Astrocyte (in vitro differentiated cells and primary cell): ENCODE measurements at regions not wholly inside any gene's neighbourhood (a gene's known extent, or its start where the extent isn't known, plus 50 kb on each side); places are given as distances from the start of the nearest gene placed in this dataset.
"Not testable (repeated sequence)": the region's sequence is repeated elsewhere in the genome, so short reads cannot be mapped to it uniquely, and the experiment has no call there.

ENCODE experiments used
- DNase-seq: peaks from one replicate; pipeline ENCODE4 v3.0.0-alpha.2; 2010; ENCODE audit warnings: low read depth
- FAIRE-seq: peaks from 2 replicates; lab custom pipeline; 2011; peaks lifted over from hg19 to GRCh38; lab: Jason Lieb, UNC
- H2AFZ ChIP-seq: 2 replicates; pipeline ENCODE4 v1.6.0; 2012; ENCODE audit warnings: low read depth, low read length, inconsistent platforms
- H3K27ac ChIP-seq: 2 replicates; pipeline ENCODE4 v1.5.1; 2011; ENCODE audit warnings: low read depth, low read length, inconsistent platforms
- H3K27me3 ChIP-seq: 2 replicates; pipeline ENCODE4 v1.6.0; 2011; ENCODE audit warnings: low read length, inconsistent platforms; ENCODE audit not compliant: insufficient read depth
- H3K36me3 ChIP-seq: 2 replicates; pipeline ENCODE4 v1.5.1; 2011; ENCODE audit warnings: low read length, inconsistent platforms; ENCODE audit not compliant: insufficient read depth
- H3K4me1 ChIP-seq: 2 replicates; pipeline ENCODE4 v1.5.1; 2011; ENCODE audit warnings: low read length, inconsistent platforms; ENCODE audit not compliant: insufficient read depth
- H3K4me2 ChIP-seq: 2 replicates; pipeline ENCODE4 v1.6.0; 2012; ENCODE audit warnings: low read length, inconsistent platforms
- H3K4me3 ChIP-seq: 2 replicates; pipeline ENCODE4 v1.5.1; 2011; ENCODE audit warnings: low read depth, mild to moderate bottlenecking, low read length, inconsistent platforms; ENCODE audit not compliant: insufficient read depth
- H3K79me2 ChIP-seq: 2 replicates; pipeline ENCODE4 v1.6.0; 2012; ENCODE audit warnings: mild to moderate bottlenecking, low read length, inconsistent platforms; ENCODE audit not compliant: insufficient read depth
- H3K9ac ChIP-seq: 2 replicates; pipeline ENCODE4 v1.6.0; 2012; ENCODE audit warnings: mild to moderate bottlenecking, low read length, inconsistent platforms
- H3K9me3 ChIP-seq: 2 replicates; pipeline ENCODE4 v1.5.1; 2012; ENCODE audit warnings: low read depth, mild to moderate bottlenecking, low read length, inconsistent platforms; ENCODE audit not compliant: insufficient read depth
- H4K20me1 ChIP-seq: 2 replicates; pipeline ENCODE4 v1.6.0; 2012; ENCODE audit warnings: low read length, inconsistent platforms; ENCODE audit not compliant: insufficient read depth
- H3K27ac Mint-ChIP-seq: one replicate; pipeline ENCODE4 v1.8.0; 2021; ENCODE audit warnings: mild to moderate bottlenecking, mixed read lengths; ENCODE audit not compliant: unreplicated experiment
- H3K27me3 Mint-ChIP-seq: one replicate; pipeline ENCODE4 v1.8.0; 2021; ENCODE audit warnings: low read depth, mixed read lengths; ENCODE audit not compliant: unreplicated experiment
- H3K36me3 Mint-ChIP-seq: one replicate; pipeline ENCODE4 v1.8.0; 2021; ENCODE audit warnings: low read depth, mixed read lengths; ENCODE audit not compliant: unreplicated experiment
- H3K4me1 Mint-ChIP-seq: one replicate; pipeline ENCODE4 v1.8.0; 2021; ENCODE audit warnings: low read depth, mixed read lengths; ENCODE audit not compliant: unreplicated experiment
- H3K4me3 Mint-ChIP-seq: one replicate; pipeline ENCODE4 v1.8.0; 2021; ENCODE audit warnings: mild to moderate bottlenecking, moderate library complexity, mixed read lengths; ENCODE audit not compliant: unreplicated experiment
- H3K9me3 Mint-ChIP-seq: one replicate; pipeline ENCODE4 v1.8.0; 2021; ENCODE audit warnings: mild to moderate bottlenecking, mixed read lengths; ENCODE audit not compliant: unreplicated experiment
- EZH2 ChIP-seq: IDR thresholded peaks from 2 replicates; pipeline ENCODE4 v1.6.1; 2012; ENCODE audit warnings: mild to moderate bottlenecking, low read length, inconsistent platforms; ENCODE audit not compliant: insufficient read depth
- TF ChIP-seq, protein P1 (sequence below): IDR thresholded peaks from 2 replicates; pipeline ENCODE4 v1.5.1; 2011; ENCODE audit warnings: low read depth, mild to moderate bottlenecking, inconsistent platforms, low read length, moderate library complexity; ENCODE audit not compliant: insufficient read depth

DNA sequence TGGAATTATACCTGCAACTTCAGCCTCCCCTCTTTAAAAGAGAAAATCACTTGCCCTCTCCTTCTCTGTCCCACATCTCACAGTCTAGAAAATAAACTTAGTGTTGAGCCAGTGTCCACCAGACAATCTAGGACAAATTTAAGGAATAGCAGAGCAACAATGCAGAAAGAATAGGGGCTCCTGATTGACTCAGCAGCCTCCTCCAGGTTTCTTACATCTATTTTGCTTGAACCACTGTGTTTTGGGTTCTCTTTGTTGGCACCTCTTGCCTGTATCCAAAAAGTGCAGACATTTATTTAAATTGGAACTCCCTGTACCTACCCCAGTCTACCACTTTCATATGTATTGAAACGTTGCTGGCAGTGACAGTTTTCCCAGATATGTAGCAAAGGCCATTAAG lies 133.7 kb upstream of the HSF2 start:
- no peaks in the 10 kb centered on the region for H3K4me1 Mint-ChIP-seq
- Histone ChIP-seq H3K27me3 (no peaks in the 10 kb centered on the region), H3K79me2 (no peaks in the 10 kb centered on the region), H4K20me1 (no peaks in the 10 kb centered on the region), H3K4me3 (no peak overlapping the region), H3K9ac (no peak overlapping the region), H3K4me2 (no peak overlapping the region), H3K36me3 (no peaks in the 10 kb centered on the region), H3K9me3 (no peaks in the 10 kb centered on the region), H2AFZ (no peak overlapping the region), H3K4me1 (no peaks in the 10 kb centered on the region), H3K27ac (no peak overlapping the region)
- no peak for TF ChIP-seq EZH2
- TF ChIP-seq, protein P1, sequence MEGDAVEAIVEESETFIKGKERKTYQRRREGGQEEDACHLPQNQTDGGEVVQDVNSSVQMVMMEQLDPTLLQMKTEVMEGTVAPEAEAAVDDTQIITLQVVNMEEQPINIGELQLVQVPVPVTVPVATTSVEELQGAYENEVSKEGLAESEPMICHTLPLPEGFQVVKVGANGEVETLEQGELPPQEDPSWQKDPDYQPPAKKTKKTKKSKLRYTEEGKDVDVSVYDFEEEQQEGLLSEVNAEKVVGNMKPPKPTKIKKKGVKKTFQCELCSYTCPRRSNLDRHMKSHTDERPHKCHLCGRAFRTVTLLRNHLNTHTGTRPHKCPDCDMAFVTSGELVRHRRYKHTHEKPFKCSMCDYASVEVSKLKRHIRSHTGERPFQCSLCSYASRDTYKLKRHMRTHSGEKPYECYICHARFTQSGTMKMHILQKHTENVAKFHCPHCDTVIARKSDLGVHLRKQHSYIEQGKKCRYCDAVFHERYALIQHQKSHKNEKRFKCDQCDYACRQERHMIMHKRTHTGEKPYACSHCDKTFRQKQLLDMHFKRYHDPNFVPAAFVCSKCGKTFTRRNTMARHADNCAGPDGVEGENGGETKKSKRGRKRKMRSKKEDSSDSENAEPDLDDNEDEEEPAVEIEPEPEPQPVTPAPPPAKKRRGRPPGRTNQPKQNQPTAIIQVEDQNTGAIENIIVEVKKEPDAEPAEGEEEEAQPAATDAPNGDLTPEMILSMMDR, result no peak
- no peak overlapping the region for H3K4me3 Mint-ChIP-seq
- DNase-seq (no peak), FAIRE-seq (no peak)
- H3K27me3 Mint-ChIP-seq, result no peaks in the 10 kb centered on the region
- no peaks in the 10 kb centered on the region for H3K9me3 Mint-ChIP-seq
- no peaks in the 10 kb centered on the region for H3K36me3 Mint-ChIP-seq
- H3K27ac Mint-ChIP-seq, result no peak overlapping the region

DNA sequence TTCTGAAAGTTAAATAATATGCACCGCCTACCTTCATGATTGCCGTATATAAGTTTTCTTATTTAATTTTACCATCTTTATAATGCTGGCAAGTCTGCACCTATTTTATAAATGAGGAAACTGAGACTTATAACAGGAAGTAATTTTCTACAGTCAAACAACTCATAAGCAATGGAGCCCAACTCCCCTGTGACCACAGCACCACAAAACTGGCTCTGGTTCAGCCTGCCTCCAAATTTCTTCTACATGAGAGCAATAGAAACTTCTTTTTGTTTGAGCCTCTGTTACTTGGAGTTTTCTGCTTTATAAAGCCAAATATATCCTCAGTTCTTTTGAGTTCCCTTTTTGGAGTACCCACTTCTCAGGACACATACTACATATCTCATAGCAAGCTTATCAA lies 131.1 kb upstream of the HSF2 start:
- TF ChIP-seq EZH2, result no peak
- TF ChIP-seq, protein P1, result no peak
- Mint-ChIP-seq H3K9me3 (no peaks in the 10 kb centered on the region), H3K36me3 (no peaks in the 10 kb centered on the region), H3K27me3 (no peaks in the 10 kb centered on the region), H3K4me1 (peaks cover 2% of the 10 kb centered on the region), H3K27ac (no peak overlapping the region), H3K4me3 (no peak overlapping the region)
- H3K4me1 ChIP-seq, result no peaks in the 10 kb centered on the region
- DNase-seq (no peak), FAIRE-seq (no peak)
- no peak overlapping the region for H3K27ac ChIP-seq
- no peaks in the 10 kb centered on the region for H3K9me3 ChIP-seq
- no peaks in the 10 kb centered on the region for H3K36me3 ChIP-seq
- H3K9ac ChIP-seq, result no peak overlapping the region
- H3K4me3 ChIP-seq, result no peak overlapping the region
- no peak overlapping the region for H3K4me2 ChIP-seq
- no peak overlapping the region for H2AFZ ChIP-seq
- H3K79me2 ChIP-seq, result no peaks in the 10 kb centered on the region
- no peaks in the 10 kb centered on the region for H3K27me3 ChIP-seq
- no peaks in the 10 kb centered on the region for H4K20me1 ChIP-seq

DNA sequence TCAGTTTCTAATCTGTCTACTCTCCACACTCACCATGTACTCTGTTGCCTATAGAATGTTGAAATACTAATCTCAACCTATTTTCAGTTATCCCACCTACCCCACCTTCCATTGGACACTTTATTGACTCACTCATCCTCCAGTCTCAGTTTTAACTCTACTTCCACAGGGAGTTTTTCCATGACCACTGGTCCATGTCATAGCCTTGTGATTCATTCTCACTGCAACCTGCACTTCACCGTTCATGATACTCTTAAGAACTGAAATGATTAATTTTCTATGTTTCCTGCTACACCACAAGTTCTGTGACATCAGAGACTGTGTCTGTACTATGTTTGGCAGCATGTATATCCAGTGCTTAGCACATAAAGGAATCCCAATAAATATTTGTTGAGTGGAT lies 122.8 kb upstream of the HSF2 start:
- no peaks in the 10 kb centered on the region for H4K20me1 ChIP-seq
- TF ChIP-seq, protein P1, result no peak
- TF ChIP-seq EZH2, result no peak
- no peak overlapping the region for H3K9ac ChIP-seq
- FAIRE-seq (no peak), DNase-seq (no peak)
- H2AFZ ChIP-seq, result no peak overlapping the region
- Mint-ChIP-seq H3K9me3 (peaks cover 6% of the 10 kb centered on the region), H3K27me3 (no peaks in the 10 kb centered on the region), H3K4me1 (peaks cover 2% of the 10 kb centered on the region), H3K4me3 (no peak overlapping the region), H3K27ac (no peak overlapping the region), H3K36me3 (no peaks in the 10 kb centered on the region)
- H3K36me3 ChIP-seq, result no peaks in the 10 kb centered on the region
- no peaks in the 10 kb centered on the region for H3K27me3 ChIP-seq
- H3K4me3 ChIP-seq, result no peak overlapping the region
- no peak overlapping the region for H3K4me2 ChIP-seq
- no peaks in the 10 kb centered on the region for H3K79me2 ChIP-seq
- H3K9me3 ChIP-seq, result no peaks in the 10 kb centered on the region
- H3K4me1 ChIP-seq, result no peaks in the 10 kb centered on the region
- H3K27ac ChIP-seq, result no peak overlapping the region

DNA sequence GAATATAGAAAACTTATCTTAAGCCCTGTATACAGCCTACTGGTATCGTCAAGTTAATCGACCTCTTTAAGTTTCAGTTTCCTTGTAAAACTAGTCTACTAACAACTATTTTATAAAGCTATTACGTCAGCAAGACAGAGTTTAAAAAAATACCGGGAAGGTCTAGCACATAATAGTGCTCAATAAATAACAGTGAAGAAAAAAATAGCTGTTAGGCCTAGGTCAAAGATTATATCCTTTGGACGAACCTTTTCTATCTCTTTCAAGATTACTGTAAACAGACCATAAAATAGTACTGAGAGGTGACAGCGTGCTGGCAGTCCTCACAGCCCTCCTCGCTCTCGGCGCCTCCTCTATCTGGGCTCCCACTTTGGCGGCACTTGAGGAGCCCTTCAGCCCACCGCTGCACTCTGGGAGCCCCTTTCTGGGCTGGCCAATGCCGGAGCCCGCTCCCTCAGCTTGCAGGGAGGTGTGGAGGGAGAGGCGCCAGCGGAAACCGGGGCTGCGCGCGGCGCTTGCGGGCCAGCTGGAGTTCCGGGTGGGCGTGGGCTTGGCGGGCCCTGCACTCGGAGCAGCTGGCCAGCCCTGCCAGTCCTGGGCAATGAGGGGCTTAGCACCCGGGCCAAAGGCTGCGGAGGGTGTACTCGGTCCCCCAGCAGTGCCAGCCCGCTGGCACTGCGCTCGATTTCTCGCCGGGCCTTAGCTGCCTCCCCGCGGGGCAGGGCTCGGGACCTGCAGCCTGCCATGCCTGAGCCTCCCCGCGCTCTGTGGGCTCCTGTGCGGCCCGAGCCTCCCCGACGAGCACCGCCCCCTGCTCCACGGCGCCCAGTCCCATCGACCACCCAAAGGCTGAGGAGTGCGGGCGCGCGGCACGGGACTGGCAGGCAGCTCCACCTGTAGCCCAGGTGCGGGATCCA lies 119.1 kb upstream of the HSF2 start:
- H3K36me3 ChIP-seq, H3K27ac Mint-ChIP-seq, H3K4me1 Mint-ChIP-seq, H3K27me3 ChIP-seq, H3K79me2 ChIP-seq, H4K20me1 ChIP-seq, H3K27me3 Mint-ChIP-seq, H3K4me3 Mint-ChIP-seq, H3K4me2 ChIP-seq, H3K4me3 ChIP-seq, DNase-seq, H3K9ac ChIP-seq, H2AFZ ChIP-seq, H3K4me1 ChIP-seq, H3K9me3 ChIP-seq, FAIRE-seq, H3K9me3 Mint-ChIP-seq, H3K27ac ChIP-seq, H3K36me3 Mint-ChIP-seq: not testable (repeated sequence)
